ENCODE measurements at regions not wholly inside any gene's neighbourhood (a gene's known extent, or its start where the extent isn't known, plus 50 kb on each side); places are given as distances from the start of the nearest gene placed in this dataset.
"Not testable (repeated sequence)": the region's sequence is repeated elsewhere in the genome, so short reads cannot be mapped to it uniquely, and the experiment has no call there.

GRCh38 chr21:9188322-9188721, 1333.1 kb upstream of the TPTE start:
- DNase-seq = peak; percentile 11
- intact Hi-C loops (cut with DNase I); ATAC-seq (ENCODE audit: poor library complexity): not testable (repeated sequence)

Measured in Right ventricle myocardium superior (tissue), 1 donor.